ENCODE measurements at regions not wholly inside any gene's neighbourhood (a gene's known extent, or its start where the extent isn't known, plus 50 kb on each side); places are given as distances from the start of the nearest gene placed in this dataset.
"Not testable (repeated sequence)": the region's sequence is repeated elsewhere in the genome, so short reads cannot be mapped to it uniquely, and the experiment has no call there.

DNA sequence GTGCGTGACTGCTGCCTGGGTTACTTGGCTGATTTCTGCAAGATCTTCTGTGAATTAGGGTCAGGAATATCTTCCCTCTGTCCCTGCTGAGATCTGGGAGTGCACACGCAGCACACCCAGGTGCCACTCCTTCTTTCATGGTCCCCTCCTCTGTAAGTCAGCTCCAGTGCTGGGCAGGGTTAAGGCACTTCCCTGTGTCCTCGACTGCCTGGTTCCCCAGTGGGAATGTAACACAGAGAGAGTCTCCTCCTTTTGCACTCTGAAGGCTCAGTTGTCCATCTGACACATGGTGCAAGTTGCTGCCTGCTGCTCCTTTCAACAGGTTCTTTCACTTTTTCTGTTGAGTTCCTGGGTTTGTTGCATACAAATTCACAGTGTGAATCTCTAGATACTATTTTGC lies 421.2 kb upstream of the NDN start:
- TF ChIP-seq EZH2phosphoT487 (IDR thresholded peaks at IDR 0.05; ENCODE audit: low read depth) = not testable (repeated sequence)
- TF ChIP-seq, protein P1, sequence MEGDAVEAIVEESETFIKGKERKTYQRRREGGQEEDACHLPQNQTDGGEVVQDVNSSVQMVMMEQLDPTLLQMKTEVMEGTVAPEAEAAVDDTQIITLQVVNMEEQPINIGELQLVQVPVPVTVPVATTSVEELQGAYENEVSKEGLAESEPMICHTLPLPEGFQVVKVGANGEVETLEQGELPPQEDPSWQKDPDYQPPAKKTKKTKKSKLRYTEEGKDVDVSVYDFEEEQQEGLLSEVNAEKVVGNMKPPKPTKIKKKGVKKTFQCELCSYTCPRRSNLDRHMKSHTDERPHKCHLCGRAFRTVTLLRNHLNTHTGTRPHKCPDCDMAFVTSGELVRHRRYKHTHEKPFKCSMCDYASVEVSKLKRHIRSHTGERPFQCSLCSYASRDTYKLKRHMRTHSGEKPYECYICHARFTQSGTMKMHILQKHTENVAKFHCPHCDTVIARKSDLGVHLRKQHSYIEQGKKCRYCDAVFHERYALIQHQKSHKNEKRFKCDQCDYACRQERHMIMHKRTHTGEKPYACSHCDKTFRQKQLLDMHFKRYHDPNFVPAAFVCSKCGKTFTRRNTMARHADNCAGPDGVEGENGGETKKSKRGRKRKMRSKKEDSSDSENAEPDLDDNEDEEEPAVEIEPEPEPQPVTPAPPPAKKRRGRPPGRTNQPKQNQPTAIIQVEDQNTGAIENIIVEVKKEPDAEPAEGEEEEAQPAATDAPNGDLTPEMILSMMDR (IDR thresholded peaks at IDR 0.05; ENCODE audit: low read depth, low read length) = not testable (repeated sequence)
